Lower lobe of right lung (tissue), 2 donors: ENCODE measurements at regions not wholly inside any gene's neighbourhood (a gene's known extent, or its start where the extent isn't known, plus 50 kb on each side); places are given as distances from the start of the nearest gene placed in this dataset.

ENCODE experiments used
- ATAC-seq, 2 donors: fragments of 200-7000 bp; cut with Tn5 transposase; one replicate each; pipeline ENCODE4 v1.9.1; 2020 to 2022; ENCODE audit warnings: mild to moderate bottlenecking in 2 of 2, moderate library complexity in 2 of 2
- DNase-seq: peaks from one replicate; pipeline ENCODE4 v3.0.0-alpha.2; 2020
- H3K27ac ChIP-seq: fragments of 200-600 bp; one replicate; pipeline ENCODE4 v1.8.0; 2022
- H3K27me3 ChIP-seq: fragments of 200-600 bp; one replicate; pipeline ENCODE4 v1.8.0; 2022; ENCODE audit warnings: low read depth
- H3K36me3 ChIP-seq: fragments of 200-600 bp; one replicate; pipeline ENCODE4 v1.8.0; 2022; ENCODE audit warnings: mild to moderate bottlenecking
- H3K4me1 ChIP-seq: fragments of 200-600 bp; one replicate; pipeline ENCODE4 v1.8.0; 2022
- H3K4me3 ChIP-seq: fragments of 200-600 bp; one replicate; pipeline ENCODE4 v1.8.0; 2022; ENCODE audit warnings: mild to moderate bottlenecking
- H3K9me3 ChIP-seq: fragments of 200-600 bp; one replicate; pipeline ENCODE4 v1.8.0; 2022
- intact Hi-C: fragments of 100-400 bp; cut with DNase I; formaldehyde crosslinking; loops from one replicate; pipeline ENCODE4 v1.11.0; 2022
- TF ChIP-seq, protein P1 (sequence below): fragments of 200-600 bp; IDR thresholded peaks from one replicate; pipeline ENCODE4 v1.8.0; 2022; ENCODE audit warnings: antibody characterized with exemption, mild to moderate bottlenecking
- donor health status: DM: no; HTN: yes; CAD: no; lungs with severe emphysema.

DNA sequence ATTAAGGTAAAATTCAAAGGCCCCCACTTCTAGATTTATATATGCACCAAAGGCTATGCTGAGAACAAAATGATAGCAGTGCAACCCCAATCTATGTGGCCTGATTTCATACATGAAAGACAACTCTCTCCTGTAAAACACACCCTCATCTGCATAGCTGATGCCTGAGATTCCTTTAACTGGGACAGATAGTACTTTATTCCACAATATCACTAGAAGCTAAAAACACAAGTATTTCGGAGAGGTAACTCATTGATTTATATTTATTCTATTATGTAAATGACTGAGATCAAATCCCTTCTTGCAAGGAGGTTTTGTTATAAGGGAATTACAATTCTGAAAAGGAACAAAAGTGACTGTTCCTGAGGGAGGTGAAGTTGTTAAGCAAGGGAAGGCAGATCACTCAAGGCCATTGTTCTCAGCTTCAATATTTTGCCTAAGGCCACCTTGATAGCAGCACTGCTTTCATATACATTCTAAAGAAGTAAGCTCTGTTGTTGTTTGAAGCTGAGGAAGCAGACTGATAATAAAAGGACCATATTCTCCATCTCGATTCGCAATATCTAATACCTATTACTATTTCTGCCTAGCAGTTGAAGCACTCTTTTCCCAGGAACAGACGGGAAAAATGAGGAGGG is 471.0 kb upstream of the CDH7 start:
- H3K36me3 ChIP-seq = no peaks in the 10 kb centered on the region
- no peak overlapping the region for H3K27ac ChIP-seq
- DNase-seq (no peak), ATAC-seq (no peak)
- H3K4me1 ChIP-seq = no peaks in the 10 kb centered on the region
- no peaks in the 10 kb centered on the region for H3K27me3 ChIP-seq
- no peak overlapping the region for H3K4me3 ChIP-seq
- intact Hi-C loops = no loop called here
- TF ChIP-seq, protein P1, sequence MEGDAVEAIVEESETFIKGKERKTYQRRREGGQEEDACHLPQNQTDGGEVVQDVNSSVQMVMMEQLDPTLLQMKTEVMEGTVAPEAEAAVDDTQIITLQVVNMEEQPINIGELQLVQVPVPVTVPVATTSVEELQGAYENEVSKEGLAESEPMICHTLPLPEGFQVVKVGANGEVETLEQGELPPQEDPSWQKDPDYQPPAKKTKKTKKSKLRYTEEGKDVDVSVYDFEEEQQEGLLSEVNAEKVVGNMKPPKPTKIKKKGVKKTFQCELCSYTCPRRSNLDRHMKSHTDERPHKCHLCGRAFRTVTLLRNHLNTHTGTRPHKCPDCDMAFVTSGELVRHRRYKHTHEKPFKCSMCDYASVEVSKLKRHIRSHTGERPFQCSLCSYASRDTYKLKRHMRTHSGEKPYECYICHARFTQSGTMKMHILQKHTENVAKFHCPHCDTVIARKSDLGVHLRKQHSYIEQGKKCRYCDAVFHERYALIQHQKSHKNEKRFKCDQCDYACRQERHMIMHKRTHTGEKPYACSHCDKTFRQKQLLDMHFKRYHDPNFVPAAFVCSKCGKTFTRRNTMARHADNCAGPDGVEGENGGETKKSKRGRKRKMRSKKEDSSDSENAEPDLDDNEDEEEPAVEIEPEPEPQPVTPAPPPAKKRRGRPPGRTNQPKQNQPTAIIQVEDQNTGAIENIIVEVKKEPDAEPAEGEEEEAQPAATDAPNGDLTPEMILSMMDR = no peak
- no peaks in the 10 kb centered on the region for H3K9me3 ChIP-seq

DNA sequence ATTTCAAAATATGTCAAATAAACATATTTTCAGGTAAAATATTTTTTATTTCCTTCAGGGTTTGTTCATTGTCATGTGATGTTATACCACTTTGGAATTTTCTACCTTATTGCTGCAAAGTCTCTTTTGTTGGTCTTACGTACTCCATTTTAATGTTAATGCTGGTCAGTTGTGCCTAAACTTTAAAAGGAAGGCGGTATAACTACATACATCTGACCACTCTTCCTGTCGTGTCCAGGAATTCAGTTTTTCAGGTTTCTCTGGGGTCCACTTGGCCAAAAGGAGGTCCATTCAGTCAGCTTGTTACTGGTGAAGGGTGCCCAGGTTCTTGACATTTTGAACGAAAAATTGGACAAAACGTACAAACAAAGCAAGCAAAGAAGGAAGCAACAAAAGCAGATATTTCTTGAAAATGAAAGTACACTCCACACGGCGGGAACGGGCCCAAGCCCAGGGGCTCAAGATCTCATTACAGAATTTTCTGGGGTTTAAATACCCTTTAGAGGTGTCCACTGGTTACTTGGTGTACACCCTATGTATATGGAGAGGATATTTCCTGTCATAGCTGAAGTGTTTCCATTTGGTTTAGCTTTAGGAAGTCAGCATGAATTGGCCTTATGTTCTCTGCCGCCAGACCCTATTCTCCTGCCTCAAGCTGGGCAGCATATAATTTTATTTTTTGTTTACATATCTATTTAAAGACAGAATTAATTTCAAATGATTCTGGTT is 471.7 kb upstream of the CDH7 start:
- no peak for ATAC-seq
- no peaks in the 10 kb centered on the region for H3K4me1 ChIP-seq
- no peak overlapping the region for H3K4me3 ChIP-seq
- H3K27me3 ChIP-seq = no peaks in the 10 kb centered on the region
- H3K9me3 ChIP-seq = no peaks in the 10 kb centered on the region
- no peak overlapping the region for H3K27ac ChIP-seq
- TF ChIP-seq, protein P1 = no peak
- DNase-seq = no peak
- intact Hi-C loops = no loop called here
- no peaks in the 10 kb centered on the region for H3K36me3 ChIP-seq

DNA sequence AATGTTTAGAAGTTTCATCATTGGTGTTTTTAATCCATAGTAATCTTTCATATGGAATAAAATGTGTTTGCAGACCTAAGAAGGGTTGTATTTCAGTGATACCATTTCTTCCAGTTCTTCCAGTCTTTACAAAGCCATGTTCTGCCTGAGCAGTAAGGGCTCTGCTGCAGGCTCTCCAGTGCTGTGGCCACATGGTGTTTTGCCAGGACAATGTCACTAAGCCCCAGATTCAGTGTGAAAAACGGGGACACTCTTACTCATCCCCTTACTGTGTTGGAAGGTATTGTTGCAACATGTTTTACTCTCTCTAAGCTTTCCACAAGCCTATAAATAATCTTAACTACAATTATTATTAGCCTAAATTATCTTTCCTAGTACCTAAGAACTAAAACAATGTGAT is 481.4 kb upstream of the CDH7 start:
- Histone ChIP-seq H3K36me3 (no peaks in the 10 kb centered on the region), H3K4me3 (no peak overlapping the region), H3K27me3 (no peaks in the 10 kb centered on the region), H3K9me3 (no peaks in the 10 kb centered on the region), H3K4me1 (no peaks in the 10 kb centered on the region), H3K27ac (no peak overlapping the region)
- intact Hi-C loops = no loop called here
- TF ChIP-seq, protein P1 = no peak
- no peak for ATAC-seq
- DNase-seq = no peak

DNA sequence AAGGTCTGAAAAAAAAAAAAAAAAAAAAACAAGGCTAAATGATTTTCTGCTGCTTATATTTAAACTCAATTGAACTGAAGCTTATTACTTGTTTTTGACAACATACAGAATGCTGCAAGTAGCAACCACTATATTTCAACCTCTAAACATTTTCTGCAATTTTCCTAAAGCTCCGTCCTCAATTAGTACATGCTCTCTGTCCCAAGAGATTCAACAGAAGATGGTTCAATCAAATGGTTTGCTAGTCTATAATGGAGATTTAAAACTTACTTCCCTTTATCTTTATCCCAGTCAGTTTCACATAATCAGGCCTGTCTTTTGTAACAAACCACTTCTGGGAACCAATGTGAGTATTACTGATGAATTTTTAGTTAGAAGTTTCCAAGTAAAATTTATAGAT is 485.1 kb upstream of the CDH7 start:
- intact Hi-C loops = no loop called here
- no peaks in the 10 kb centered on the region for H3K4me1 ChIP-seq
- H3K27me3 ChIP-seq = no peaks in the 10 kb centered on the region
- H3K9me3 ChIP-seq = no peaks in the 10 kb centered on the region
- no peaks in the 10 kb centered on the region for H3K36me3 ChIP-seq
- TF ChIP-seq, protein P1 = no peak
- no peak for DNase-seq
- ATAC-seq = no peak
- H3K27ac ChIP-seq = no peak overlapping the region
- no peak overlapping the region for H3K4me3 ChIP-seq

DNA sequence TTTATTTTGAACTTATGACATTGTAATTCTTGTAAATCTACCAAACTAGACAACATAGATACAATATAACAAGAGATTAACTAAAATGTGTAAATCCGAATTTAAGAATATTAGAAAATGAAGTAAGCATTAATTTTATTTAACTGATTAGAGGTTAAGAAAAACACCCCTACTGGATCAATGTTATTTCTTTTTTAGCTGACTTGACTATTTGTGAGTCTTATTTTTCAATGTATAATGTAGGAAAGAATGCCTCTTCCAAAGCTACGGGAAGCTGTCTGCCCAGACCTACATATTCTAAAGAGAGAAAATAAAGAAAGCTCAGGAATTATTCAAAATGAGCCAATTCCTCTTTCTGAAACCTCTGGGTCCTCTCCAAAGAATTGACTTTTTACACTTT is 490.8 kb upstream of the CDH7 start:
- TF ChIP-seq, protein P1 = no peak
- H3K36me3 ChIP-seq = no peaks in the 10 kb centered on the region
- ATAC-seq = no peak
- intact Hi-C loops = no loop called here
- no peaks in the 10 kb centered on the region for H3K9me3 ChIP-seq
- no peak for DNase-seq
- H3K27me3 ChIP-seq = no peaks in the 10 kb centered on the region
- no peak overlapping the region for H3K4me3 ChIP-seq
- H3K27ac ChIP-seq = no peak overlapping the region
- no peaks in the 10 kb centered on the region for H3K4me1 ChIP-seq
